HCT116 (cell line): ENCODE measurements at regions not wholly inside any gene's neighbourhood (a gene's known extent, or its start where the extent isn't known, plus 50 kb on each side); places are given as distances from the start of the nearest gene placed in this dataset.

Source experiments
- CEBPB ChIP-seq: IDR thresholded peaks from 2 replicates; pipeline ENCODE4 v1.6.1; 2012; ENCODE audit warnings: low read depth
- CTCF ChIP-seq, 3 experiments: fragments of 200-600 bp in 1 of 3; sonication (generic) in 1 of 3; IDR thresholded peaks in 2 of 3; conservative IDR thresholded peaks in 1 of 3; 2 replicates each; pipeline ENCODE4 v1.5.1; 2012 to 2017; ENCODE audit warnings: low read depth in 2 of 3, low read length in 2 of 3, antibody characterized with exemption in 1 of 3, borderline replicate concordance in 1 of 3, control low read depth in 1 of 3, mild to moderate bottlenecking in 1 of 3, mixed read lengths in 1 of 3, mixed run types in 1 of 3, moderate library complexity in 1 of 3; ENCODE audit not compliant: insufficient read depth in 1 of 3
- EZH2 ChIP-seq: fragments of 200-600 bp; sonication (generic); IDR thresholded peaks from 2 replicates; pipeline ENCODE4 v1.6.1; 2017; ENCODE audit warnings: antibody characterized with exemption, mixed run types
- EZH2phosphoT487 ChIP-seq: fragments of 200-600 bp; IDR thresholded peaks from 2 replicates; pipeline ENCODE4 v1.6.1; 2018; ENCODE audit warnings: antibody characterized with exemption, borderline replicate concordance
- POLR2A ChIP-seq: IDR thresholded peaks from 2 replicates; pipeline ENCODE4 v1.7.0; 2011; ENCODE audit warnings: borderline replicate concordance; ENCODE audit not compliant: insufficient read depth, insufficient read length; ENCODE audit errors: extremely low read depth
- POLR2AphosphoS5 ChIP-seq: IDR thresholded peaks from 2 replicates; pipeline ENCODE4 v1.6.1; 2011; ENCODE audit warnings: mild to moderate bottlenecking, low read depth, low read length, moderate library complexity
- RAD21 ChIP-seq: IDR thresholded peaks from 2 replicates; pipeline ENCODE4 v1.6.1; 2012; ENCODE audit warnings: low read depth, mild to moderate bottlenecking
- REST ChIP-seq: IDR thresholded peaks from 2 replicates; pipeline ENCODE4 v1.6.1; 2012; ENCODE audit warnings: low read depth
- SIN3A ChIP-seq: IDR thresholded peaks from 2 replicates; pipeline ENCODE4 v1.6.1; 2012; ENCODE audit warnings: low read depth
- SP1 ChIP-seq: IDR thresholded peaks from 2 replicates; pipeline ENCODE4 v1.6.1; 2012; ENCODE audit warnings: low read depth
- SRF ChIP-seq: IDR thresholded peaks from 2 replicates; pipeline ENCODE4 v1.6.1; 2012; ENCODE audit warnings: low read depth
- YY1 ChIP-seq: IDR thresholded peaks from 2 replicates; pipeline ENCODE4 v1.6.1; 2011; ENCODE audit warnings: low read length, low read depth, moderate library complexity, mild to moderate bottlenecking; ENCODE audit not compliant: insufficient replicate concordance; ENCODE audit errors: extremely low read depth
- ZFX ChIP-seq: fragments of 450-650 bp; IDR thresholded peaks from 2 replicates; pipeline ENCODE4 v1.6.1; 2017

GRCh38 chr7:15947754-15948153 is 261.3 kb upstream of the MEOX2 start:
- TF ChIP-seq POLR2AphosphoS5 (no peak), EZH2phosphoT487 (no peak), POLR2A (no peak), CEBPB (no peak), SP1 (no peak), CTCF (IDR thresholded peaks at IDR 0.05 in 2 of 3, conservative IDR thresholded peaks at IDR 0.05 in 1 of 3; ENCODE audit: borderline replicate concordance in 1 of 3, insufficient read depth in 1 of 3, low read depth in 2 of 3, low read length in 2 of 3) (no peak), SRF (no peak), YY1 (no peak), ZFX (no peak), SIN3A (no peak), EZH2 (no peak), RAD21 (no peak), REST (no peak)
